NCI-H345 treated with DMSO at 0.1 percent for 48 hours (cell line): ENCODE measurements at regions not wholly inside any gene's neighbourhood (a gene's known extent, or its start where the extent isn't known, plus 50 kb on each side); places are given as distances from the start of the nearest gene placed in this dataset.

Experiments
- DNase-seq: peaks from one replicate; lab custom pipeline; 2025; ENCODE audit not compliant: unreplicated experiment; lab: John Stamatoyannopoulos, UW

DNA sequence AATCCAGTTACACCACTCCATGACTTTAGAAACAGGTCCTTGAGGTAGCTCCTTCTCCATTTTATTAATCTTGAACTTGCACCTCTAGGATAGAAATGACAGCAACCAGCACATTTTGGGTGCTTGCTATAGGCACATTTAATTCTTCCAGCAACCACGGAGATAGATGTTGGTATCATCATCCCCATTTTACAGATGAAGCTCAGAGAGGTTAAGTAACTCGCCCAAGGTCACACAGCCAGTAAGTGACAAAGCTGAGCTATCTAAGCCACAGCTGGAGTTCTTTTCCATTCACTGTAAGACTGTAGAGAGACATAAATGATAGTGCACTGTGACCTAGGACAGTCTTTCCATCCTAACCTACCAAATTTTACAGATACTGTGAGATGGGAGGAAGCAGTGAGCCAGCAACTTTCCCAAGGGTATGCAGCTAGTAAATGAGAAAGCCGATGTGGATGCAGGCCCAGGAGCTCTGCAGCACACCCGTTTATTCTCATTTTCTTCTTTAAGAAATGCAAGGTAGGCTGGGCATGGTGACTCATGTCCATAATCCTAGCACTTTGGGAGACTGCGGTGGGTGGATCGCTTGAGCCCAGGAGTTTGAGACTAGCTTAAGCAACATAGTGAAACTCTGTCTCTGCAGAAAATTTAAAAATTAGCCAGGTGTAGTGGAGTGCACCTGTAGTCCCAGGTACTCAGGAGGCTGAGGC is 103.2 kb downstream of the TBX5 start:
- no peak for DNase-seq

DNA sequence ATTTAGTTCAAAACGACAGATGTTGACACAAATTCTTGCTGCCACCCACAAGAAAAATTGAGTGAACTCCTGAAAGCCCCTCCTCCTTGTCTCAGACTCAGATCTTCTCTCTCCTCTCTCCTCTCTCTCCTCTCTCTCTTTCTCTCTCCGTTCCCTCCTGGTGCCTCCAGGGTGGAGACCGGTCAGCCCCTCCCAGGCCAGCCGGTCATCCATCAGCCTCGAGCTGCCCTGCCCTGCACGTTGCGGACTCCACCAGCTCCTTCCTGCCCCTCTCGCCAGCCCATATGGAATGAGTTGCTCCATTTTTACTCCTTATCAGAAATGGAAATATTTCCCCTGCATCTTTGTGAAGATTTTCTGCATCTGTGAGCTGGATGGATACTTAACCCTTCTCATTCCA is 103.8 kb downstream of the TBX5 start:
- no peak for DNase-seq

DNA sequence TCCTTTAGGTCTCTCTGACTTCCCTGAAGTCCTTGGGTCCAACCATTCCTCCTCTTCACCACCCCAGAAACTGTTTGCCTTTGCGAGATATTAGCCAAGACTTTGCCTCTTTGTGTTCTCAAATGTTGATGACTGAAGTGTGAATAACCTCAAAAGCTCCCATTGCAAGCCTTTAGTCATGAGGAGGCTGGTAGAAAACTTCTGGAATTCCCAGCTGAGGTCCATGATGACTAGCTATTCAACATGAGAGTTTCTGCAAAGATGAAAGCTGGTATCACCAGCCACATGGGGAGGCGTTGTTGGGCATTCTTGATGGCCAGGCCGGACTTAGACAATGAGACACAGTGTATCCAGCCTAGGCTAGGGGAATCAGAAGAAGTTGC is 111.7 kb downstream of the TBX5 start:
- DNase-seq = no peak

DNA sequence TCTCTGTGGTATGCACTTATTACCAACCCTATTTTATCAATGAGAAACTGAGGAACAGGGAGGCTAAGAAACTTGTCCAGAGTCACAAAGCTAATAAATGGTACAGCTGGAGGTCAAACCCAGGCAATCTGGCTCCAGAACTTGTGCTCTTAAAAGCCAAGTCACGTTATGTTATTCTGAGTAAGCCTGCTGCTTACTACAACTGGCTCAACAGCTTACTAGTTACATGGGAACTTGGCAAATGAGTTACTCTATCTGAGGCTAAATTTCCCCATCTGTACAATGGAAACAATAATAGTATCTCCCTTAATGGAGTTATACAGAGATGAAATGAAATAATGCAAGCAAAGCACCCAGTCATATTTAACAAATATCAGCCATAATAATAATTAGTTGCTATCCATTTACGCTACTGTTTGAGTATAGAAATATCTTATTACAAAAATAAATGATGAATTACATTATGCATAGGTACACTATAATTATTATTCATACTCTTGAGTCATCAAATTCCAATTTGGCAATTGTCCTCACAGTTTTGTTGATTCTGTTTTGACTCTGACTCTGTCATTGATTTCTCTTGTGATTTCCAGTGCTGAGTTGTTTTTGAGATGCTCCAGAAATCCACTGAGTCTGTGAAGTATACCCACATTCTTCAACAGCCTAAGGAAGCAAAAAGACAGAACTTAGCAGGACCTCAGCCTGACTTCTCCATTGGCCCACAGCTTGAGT is 112.2 kb downstream of the TBX5 start:
- DNase-seq = no peak

DNA sequence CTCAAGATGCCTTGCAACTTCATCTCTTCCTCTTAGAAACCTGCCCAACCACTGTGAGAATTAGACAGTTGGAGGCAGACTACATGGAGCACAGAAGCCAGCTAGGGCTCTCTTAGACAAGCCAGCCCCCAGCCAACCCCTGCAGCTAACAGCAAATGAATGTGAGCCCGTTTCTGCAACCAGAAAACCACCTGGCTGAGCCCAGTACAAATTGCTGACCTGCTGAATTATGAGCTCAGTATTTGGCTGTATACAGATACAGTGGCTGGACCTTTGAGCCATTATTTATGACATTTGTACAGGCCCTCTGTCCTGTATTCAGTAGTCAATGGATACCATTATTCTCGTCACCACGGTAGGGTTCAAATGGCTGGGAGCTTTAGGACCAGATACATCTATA is 112.9 kb downstream of the TBX5 start:
- no peak for DNase-seq

DNA sequence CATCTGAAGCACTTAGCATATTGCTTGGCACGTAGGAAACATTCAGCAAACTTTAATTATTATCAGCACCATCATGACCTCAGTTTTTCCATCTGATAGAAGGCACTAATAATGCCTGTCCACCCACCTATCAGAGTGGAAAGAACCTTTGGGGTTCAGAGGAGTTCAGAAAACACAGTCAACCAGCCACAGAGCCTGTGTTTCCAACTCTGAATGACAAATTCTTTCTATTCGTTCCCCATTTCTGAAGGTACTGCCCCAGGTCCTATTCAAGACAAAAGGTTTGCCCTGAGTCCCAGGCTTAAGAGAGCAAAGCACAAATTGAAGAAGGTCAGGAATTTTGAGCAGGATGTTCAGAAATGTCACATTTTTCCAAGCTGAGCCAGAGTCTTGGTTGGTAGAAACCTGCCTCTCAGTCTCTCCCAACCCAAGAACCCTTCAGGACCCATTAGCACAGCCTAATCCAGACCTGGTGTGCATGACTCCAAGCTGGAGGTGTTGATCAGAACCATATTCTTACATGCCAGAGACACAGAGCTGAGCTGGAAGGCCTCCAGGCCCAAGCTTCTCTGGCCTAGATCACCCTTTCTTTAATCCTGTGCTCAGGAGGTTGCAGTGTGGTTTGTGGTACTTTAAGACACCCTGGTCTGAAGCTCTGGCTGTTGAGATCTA is 114.4 kb downstream of the TBX5 start:
- no peak for DNase-seq

DNA sequence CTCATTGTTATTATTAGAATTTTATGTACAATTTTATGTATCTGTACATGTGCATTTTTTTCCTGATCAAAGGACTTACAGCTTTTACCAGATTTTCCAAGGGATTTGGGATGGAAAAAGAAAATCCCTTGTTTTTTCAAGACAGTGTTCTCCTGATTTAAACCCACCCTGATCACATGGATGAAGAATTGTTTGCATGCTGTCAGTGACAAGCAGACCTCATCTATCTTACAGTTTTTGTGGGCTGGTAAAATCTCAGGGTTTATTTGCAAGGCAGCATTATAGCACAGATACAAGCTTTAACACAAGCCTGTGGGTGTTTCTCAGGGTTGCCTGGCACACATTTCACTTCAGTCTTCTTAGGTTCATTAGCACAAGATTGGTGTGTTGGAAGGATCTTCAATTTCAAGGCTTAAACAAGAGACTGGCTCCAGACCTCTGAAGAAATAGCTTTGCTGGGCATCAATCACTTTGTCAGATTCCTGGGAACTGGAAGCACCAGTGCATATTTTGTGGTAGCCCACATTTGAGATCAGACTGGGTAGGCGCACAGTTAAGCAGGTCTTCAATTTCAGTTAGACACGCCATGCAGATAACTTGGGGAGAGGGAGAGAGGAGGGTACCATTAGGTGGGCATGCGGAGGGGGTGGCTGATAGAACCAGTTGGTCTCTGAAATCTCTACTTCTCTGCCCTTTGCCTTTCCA is 118.0 kb downstream of the TBX5 start:
- DNase-seq = no peak

DNA sequence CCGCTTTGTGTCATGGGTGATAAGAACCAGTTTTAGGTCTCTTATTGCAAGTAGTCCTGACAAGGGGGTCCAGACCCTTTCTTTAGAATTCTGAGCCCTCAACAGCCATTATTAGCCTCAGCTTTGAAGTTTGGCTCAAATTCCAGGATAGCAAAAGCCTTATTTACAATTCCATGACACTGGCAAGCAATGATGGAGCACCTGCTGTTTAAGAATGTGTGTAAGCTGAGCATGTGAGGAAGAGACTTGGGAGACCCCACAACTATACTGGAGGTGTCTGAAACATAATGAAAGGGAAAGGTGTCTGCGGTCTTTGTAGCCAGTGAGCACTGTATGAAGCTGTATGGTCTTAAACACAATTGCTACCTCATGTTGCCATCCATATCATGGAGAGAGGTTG is 119.8 kb downstream of the TBX5 start:
- no peak for DNase-seq

DNA sequence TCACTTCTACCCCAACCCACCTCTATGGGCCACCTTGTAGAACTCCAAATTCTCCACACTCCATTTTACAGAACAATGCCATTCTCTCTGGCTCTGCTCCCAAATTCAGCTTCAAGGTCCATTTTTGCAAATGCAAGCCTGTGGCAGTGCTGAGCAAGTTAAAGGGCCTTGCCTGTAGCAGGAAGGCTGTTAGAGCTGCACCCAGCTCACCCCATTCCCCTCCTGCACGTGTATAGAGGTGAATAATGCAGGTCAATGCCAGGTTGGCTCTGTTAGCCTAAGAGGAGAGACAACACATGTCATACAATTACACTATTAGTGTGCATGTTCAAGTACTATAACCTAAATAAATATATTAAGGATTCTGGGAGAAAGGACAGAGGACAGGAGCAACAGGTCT is 120.4 kb downstream of the TBX5 start:
- DNase-seq = no peak

DNA sequence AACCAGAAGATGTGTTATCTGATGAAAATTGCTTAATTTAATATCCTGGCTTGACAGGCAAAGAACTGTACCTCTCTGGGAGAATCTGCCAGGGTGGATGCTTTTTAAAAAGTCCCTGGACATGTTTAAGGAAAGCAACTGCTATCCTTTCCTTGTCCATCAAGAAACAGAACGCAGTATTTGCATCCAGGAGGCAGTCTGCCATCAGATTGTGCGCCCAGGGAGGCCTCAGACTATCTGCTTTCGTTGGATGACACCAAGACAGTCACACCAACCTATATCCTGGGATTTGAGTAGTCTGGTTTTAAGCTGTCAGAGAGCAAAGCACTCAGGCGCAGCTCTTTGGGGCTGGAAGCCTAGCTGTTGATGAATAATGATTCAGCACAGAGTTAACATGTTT is 121.9 kb downstream of the TBX5 start:
- no peak for DNase-seq

DNA sequence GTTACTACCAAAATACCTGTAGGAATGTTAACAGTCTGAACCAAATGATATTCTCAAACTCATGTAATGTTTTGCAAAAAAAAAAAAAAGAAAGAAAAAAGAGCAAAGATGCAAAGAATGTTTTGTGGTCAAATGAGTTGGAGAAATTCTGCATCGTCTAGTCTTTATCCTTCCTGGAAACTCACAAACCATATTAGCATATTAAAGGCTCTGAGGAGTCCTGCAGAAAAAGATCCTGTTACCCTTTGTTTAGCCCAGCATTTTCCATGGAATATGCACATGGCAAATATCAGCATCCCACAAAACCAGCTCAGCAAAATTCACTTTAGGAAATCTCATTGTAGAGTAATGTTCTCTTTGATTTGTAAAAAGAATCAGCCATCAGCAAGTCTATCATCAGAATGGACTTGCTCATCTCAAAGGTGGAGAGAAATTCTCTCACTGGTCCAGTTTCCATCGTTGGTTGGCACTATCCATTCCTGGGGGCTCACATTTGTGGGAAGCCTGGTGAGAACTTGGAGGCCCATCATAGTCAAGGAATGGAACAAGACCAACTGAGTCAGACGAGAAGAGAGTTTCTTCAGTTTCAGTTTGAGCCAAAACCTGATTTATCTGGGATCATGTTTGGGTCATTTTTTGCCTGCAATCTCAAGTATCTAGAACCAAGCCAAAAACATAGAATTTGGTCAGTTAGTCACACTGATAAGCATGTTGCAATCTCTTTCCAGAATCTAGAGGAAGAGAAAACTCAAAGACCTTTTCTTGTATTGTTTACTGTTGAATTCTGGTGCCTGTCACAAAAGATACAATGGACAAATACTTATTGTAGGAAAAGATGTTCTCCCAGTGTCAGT is 129.8 kb downstream of the TBX5 start:
- DNase-seq = no peak

DNA sequence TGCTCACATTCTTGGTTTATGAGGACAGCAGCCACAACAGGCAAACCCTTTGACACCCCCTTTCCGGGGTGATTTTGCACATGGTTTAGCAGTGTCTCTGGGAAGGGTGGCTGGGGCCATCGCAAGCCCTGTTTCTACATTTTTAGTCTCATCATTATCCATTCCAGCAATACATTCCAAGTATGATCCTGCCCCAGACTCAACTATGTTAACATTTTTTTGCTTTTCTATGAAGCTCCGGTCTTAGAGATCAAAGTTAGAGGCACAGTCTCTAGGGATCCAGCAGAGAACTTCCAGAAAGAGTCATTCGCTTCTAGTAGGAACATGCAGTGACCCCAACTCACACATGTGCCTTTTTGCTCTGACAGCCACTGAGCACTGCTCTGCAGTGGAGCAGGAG is 130.9 kb downstream of the TBX5 start:
- DNase-seq = no peak

DNA sequence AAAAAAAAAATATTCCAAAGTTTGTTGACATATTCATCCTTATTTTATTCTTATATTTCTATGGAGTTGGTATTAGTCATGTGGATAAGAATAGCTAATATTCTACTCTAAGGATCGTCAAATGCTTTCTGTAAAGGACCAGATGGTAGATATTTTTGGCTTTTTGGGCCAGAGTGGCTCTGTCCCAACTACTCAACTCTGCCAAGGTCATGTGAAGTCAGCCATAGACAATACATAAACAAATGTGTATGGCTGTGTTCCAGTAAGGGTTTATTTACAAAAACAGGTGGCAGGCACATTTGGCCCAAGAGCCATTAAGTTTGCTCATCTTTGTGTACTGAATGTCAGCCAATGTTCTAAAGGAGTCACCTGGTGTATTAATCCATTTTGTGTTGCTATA is 131.8 kb downstream of the TBX5 start:
- DNase-seq = peak; percentile 24

DNA sequence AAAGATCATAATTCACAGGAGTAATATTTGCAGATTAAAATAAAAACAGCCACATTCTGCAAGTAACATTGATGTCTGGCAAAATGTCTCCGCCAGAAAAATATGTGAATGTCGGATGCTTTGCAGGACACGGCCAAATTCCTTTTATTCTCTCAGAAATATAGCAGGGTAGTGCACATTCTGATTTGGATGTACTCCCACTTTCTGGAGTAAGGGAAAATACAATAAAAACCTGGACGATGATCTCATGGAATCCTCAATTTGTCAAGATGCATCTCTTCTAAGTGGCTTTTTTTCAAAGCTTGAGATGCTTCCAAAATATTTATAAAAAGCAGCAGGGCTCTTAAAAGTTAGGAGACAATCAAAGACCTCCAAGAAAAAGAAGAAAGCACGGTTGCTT is 133.3 kb downstream of the TBX5 start:
- DNase-seq = no peak

DNA sequence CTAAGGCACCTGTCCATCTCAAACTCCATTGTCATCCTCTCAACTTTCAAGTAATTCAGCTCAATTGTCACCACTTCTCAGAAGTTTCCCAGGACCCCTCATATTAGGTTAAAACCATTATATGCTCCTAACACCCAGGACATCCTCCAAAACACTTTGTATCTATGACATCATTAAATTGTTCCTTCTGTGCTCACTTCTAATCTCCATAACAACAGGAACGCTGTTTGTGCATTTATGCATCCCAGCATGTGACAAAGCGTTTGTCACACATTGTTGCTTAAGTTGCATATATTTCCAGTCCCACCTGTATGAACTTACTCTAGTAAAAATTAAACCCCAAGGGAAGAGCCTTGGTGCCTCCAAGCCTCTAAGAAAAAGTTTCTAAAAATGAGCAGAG is 133.9 kb downstream of the TBX5 start:
- DNase-seq = peak; percentile 56

DNA sequence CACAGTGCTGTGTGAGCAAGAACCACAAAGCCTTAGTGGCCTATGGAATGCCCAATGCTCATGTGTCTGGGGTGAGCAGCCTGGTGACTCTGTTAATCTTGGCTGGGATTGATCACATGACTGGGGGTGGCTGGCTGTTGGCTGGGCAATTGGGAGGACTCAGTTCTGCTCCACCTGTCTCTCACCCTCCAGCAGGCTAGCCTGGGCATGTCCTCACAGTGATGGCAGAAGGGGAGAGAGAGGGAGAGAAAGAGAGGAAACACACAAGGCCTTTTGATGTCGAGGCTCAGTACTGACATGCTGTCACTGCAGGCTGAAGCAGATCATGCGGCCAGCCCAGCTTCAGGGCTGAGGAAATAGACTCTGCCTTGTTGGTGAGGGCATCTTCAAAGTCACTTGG is 136.8 kb downstream of the TBX5 start:
- no peak for DNase-seq

DNA sequence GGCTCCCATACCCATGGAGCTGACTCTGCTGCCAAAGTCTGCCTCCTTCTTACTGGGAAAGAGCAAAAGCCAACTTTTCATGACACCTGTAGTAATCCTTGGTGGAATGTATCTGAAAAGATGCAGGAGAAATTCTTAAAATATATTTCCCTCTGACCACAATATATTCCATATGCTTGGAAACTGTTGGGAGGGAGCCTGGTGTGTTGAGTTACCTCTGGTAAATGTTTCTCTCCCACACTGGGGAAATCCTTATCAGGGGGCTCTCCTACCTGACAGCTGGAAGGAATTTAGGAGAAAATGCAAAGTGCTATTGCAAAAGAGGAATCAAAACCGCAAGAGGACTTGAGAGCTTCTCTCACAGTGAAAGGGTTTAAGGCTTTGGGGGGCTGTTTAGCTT is 139.4 kb downstream of the TBX5 start:
- DNase-seq = no peak

DNA sequence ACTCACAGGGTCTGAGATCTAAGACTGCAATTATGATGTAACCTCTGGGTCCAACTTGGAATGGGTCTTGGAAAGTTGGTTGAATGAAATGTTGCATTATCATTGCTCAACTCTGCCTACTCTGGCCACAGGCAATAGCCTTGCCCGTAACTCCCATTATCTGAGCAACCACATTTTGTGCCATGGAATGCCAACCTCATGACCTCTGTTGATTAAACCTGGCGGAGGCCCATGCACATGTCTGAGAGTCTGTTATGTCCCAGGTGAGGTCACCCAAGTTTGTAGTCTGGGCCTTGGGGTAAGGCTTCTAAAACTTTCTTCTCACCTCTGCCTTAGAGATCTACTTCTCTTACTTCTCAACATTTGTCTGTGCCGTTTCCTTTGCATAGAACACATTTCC is 140.9 kb downstream of the TBX5 start:
- no peak for DNase-seq

DNA sequence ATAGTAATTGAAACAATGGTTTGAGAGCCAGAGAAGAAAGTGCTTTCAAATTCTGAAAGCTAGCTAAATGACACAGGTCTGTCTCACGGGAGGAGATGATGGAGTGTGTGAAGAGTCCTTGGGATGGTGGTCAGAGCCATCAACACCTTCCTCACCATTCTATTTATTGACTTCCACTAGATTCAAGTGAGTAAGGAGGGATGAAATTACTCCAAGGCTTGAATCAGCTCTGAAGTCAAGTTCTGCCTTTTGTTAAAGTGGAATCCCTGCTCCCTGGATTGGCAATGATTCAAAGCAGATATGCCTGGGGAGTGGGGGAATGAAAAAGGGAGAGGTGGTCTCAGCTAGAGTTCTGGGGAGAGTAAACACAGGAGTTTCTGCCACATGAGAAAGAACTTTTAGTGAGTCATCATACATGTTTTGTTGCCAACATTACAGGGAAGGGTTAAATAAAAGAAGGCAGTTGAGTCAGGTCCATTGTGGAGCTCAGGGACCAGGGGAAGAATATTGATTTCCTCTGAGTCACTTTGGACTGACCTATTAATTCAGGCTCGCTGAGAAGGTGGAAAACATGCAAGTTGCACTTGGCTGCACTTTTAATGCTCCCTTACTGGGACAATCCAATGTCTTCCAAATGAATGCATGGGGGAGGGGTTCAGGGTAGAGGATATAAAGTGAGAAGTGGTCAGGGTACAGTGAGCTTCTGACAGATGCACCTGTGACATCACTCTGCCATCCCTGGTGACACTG is 142.7 kb downstream of the TBX5 start:
- no peak for DNase-seq

DNA sequence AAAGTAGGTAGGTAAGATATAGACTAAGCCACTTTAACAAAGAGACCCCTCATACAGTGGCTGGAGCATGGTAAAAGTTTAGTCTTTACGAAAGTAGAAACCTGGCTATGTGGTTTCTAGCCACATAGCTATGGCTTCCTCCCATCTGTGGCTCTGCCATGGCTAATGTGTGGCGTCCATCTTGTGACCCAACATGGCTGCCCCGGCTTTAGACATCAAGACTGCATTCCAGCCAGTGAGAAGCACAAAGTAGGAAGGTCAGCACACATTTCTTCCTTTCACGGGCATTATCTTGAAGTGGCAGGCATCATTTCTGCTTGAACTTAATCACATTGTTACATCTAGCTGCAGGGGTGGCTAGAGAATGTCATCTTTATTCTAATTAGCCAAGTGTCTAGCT is 148.3 kb downstream of the TBX5 start:
- no peak for DNase-seq
